ENCODE measurements at regions not wholly inside any gene's neighbourhood (a gene's known extent, or its start where the extent isn't known, plus 50 kb on each side); places are given as distances from the start of the nearest gene placed in this dataset.

GRCh38 chr9:26510137-26510536, 382.5 kb downstream of the CAAP1 start:
- TF ChIP-seq, protein P1, sequence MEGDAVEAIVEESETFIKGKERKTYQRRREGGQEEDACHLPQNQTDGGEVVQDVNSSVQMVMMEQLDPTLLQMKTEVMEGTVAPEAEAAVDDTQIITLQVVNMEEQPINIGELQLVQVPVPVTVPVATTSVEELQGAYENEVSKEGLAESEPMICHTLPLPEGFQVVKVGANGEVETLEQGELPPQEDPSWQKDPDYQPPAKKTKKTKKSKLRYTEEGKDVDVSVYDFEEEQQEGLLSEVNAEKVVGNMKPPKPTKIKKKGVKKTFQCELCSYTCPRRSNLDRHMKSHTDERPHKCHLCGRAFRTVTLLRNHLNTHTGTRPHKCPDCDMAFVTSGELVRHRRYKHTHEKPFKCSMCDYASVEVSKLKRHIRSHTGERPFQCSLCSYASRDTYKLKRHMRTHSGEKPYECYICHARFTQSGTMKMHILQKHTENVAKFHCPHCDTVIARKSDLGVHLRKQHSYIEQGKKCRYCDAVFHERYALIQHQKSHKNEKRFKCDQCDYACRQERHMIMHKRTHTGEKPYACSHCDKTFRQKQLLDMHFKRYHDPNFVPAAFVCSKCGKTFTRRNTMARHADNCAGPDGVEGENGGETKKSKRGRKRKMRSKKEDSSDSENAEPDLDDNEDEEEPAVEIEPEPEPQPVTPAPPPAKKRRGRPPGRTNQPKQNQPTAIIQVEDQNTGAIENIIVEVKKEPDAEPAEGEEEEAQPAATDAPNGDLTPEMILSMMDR (IDR thresholded peaks at IDR 0.05): no peak
- TF ChIP-seq POLR2A (IDR thresholded peaks at IDR 0.05): no peak
